ENCODE measurements at regions not wholly inside any gene's neighbourhood (a gene's known extent, or its start where the extent isn't known, plus 50 kb on each side); places are given as distances from the start of the nearest gene placed in this dataset.

DNA sequence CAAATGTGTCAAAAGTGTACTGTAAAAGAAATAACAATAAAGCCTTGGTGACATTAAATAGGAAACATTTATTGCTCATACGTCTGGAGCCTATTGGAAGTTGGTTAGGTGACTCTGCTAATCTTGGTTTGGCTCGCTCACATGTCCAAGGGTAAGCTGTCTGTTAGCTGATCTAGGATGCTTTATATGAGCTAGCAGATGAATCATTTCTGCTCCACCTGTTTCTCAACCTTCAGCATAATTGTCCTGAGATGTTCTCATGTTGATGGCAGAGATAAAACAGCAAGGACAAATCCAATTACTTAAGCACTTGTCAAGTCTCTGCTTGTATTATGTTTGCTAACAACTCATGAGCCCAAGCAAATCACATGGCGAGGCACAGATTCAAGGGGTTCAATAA, 56.0 kb upstream of the CD53 start:
- TF ChIP-seq, protein P1, sequence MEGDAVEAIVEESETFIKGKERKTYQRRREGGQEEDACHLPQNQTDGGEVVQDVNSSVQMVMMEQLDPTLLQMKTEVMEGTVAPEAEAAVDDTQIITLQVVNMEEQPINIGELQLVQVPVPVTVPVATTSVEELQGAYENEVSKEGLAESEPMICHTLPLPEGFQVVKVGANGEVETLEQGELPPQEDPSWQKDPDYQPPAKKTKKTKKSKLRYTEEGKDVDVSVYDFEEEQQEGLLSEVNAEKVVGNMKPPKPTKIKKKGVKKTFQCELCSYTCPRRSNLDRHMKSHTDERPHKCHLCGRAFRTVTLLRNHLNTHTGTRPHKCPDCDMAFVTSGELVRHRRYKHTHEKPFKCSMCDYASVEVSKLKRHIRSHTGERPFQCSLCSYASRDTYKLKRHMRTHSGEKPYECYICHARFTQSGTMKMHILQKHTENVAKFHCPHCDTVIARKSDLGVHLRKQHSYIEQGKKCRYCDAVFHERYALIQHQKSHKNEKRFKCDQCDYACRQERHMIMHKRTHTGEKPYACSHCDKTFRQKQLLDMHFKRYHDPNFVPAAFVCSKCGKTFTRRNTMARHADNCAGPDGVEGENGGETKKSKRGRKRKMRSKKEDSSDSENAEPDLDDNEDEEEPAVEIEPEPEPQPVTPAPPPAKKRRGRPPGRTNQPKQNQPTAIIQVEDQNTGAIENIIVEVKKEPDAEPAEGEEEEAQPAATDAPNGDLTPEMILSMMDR (IDR thresholded peaks at IDR 0.05; ENCODE audit: partially characterized antibody, unreplicated experiment): no peak
- H3K4me1 Mint-ChIP-seq (ENCODE audit: low read depth, unreplicated experiment): no peaks in the 10 kb centered on the region
- H3K4me3 Mint-ChIP-seq (ENCODE audit: unreplicated experiment): no peak overlapping the region
- peaks cover 9% of the 10 kb centered on the region for H3K36me3 Mint-ChIP-seq (ENCODE audit: unreplicated experiment)
- H3K27ac Mint-ChIP-seq (ENCODE audit: unreplicated experiment): no peak overlapping the region
- H3K27me3 Mint-ChIP-seq (ENCODE audit: unreplicated experiment): no peaks in the 10 kb centered on the region
- H3K9me3 Mint-ChIP-seq (ENCODE audit: unreplicated experiment): no peaks in the 10 kb centered on the region
- DNase-seq: no peak

DNA sequence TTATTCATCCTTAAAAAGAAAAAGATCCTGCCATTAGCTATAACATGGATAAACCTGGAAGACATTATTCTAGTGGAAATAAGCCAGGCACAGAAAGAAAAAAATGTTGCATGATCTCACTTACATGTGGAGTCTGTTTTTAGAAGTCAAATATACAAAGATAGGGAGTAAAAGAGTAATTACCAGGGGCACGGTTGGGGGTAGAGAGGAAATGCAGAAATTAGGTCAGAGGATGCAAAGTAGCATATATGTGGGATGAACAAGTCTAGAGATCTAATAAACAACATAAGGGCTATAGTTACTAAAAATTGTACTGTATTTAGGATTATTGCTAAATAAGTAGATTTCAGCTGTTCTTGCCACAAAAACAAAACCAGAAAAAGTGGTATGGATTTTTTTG, 61.4 kb upstream of the CD53 start:
- peaks cover 4% of the 10 kb centered on the region for H3K36me3 Mint-ChIP-seq (ENCODE audit: unreplicated experiment)
- no peak overlapping the region for H3K4me3 Mint-ChIP-seq (ENCODE audit: unreplicated experiment)

DNA sequence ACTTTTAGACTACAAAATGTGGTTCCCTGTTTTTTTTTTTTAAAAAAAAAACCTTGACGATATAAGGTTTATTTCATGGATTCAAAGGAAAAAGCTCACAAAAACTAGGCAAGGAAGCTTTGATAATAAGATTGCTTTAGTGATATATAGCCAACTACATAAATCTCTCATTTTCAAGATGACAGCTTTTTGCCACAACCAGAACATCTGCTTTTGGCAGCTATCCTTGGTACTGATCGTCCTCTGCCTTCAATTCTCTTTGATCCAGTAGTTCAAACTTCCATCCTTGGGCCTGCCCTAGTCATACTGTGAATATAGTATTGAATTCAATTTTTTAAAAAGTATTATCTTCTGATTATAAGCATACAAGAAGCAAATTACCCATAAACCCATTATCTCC, 72.9 kb upstream of the CD53 start:
- no peak overlapping the region for H3K4me3 Mint-ChIP-seq (ENCODE audit: unreplicated experiment)

More for the DNA sequence above, 61.4 kb upstream of the CD53 start:
- H3K4me1 Mint-ChIP-seq (ENCODE audit: low read depth, unreplicated experiment): no peaks in the 10 kb centered on the region
- peaks cover 2% of the 10 kb centered on the region for H3K27me3 Mint-ChIP-seq (ENCODE audit: unreplicated experiment)
- no peak for DNase-seq
- TF ChIP-seq, protein P1 (IDR thresholded peaks at IDR 0.05; ENCODE audit: partially characterized antibody, unreplicated experiment): no peak
- no peaks in the 10 kb centered on the region for H3K9me3 Mint-ChIP-seq (ENCODE audit: unreplicated experiment)
- H3K27ac Mint-ChIP-seq (ENCODE audit: unreplicated experiment): no peak overlapping the region

DNA sequence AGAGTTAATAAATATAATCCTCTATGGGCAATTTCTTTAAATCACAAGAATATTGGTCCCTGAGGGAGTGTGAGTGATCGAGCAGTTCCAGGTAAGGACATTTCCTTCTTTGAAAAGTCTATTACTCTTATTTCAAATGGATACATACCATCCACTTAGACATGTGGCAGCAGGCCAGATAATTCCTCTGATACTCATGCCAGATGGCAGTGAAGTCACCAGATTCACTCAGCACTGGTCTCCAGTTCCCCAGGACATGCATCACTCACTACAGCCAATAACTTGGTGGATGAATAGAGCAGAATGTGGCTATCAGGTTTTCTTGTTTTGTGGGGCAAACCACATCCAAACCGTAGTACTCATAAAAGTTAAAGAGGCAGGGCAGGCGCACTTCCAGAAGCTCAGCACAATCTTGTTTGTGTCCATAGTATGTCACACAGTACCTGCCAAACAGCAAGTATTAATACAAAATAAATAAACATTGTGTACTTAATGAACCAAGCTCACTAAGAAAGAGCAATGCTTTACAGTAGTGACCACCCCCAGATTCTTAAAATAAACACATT, 74.2 kb upstream of the CD53 start:
- H3K36me3 Mint-ChIP-seq (ENCODE audit: unreplicated experiment): peaks cover 4% of the 10 kb centered on the region
- peak; percentile 35 for DNase-seq
- TF ChIP-seq, protein P1 (IDR thresholded peaks at IDR 0.05; ENCODE audit: partially characterized antibody, unreplicated experiment): no peak
- H3K9me3 Mint-ChIP-seq (ENCODE audit: unreplicated experiment): peaks cover 12% of the 10 kb centered on the region
- H3K27me3 Mint-ChIP-seq (ENCODE audit: unreplicated experiment): peaks cover 4% of the 10 kb centered on the region
- H3K4me3 Mint-ChIP-seq (ENCODE audit: unreplicated experiment): peak overlapping the region; percentile 66
- peak overlapping the region; percentile 95 for H3K27ac Mint-ChIP-seq (ENCODE audit: unreplicated experiment)
- peaks cover 44% of the 10 kb centered on the region for H3K4me1 Mint-ChIP-seq (ENCODE audit: low read depth, unreplicated experiment)

More for the DNA sequence above, 72.9 kb upstream of the CD53 start:
- H3K27me3 Mint-ChIP-seq (ENCODE audit: unreplicated experiment): peaks cover 4% of the 10 kb centered on the region
- TF ChIP-seq, protein P1 (IDR thresholded peaks at IDR 0.05; ENCODE audit: partially characterized antibody, unreplicated experiment): no peak
- H3K36me3 Mint-ChIP-seq (ENCODE audit: unreplicated experiment): peaks cover 4% of the 10 kb centered on the region
- H3K27ac Mint-ChIP-seq (ENCODE audit: unreplicated experiment): peak overlapping the region; percentile 91
- peaks cover 10% of the 10 kb centered on the region for H3K9me3 Mint-ChIP-seq (ENCODE audit: unreplicated experiment)
- no peak for DNase-seq
- peaks cover 44% of the 10 kb centered on the region for H3K4me1 Mint-ChIP-seq (ENCODE audit: low read depth, unreplicated experiment)

DNA sequence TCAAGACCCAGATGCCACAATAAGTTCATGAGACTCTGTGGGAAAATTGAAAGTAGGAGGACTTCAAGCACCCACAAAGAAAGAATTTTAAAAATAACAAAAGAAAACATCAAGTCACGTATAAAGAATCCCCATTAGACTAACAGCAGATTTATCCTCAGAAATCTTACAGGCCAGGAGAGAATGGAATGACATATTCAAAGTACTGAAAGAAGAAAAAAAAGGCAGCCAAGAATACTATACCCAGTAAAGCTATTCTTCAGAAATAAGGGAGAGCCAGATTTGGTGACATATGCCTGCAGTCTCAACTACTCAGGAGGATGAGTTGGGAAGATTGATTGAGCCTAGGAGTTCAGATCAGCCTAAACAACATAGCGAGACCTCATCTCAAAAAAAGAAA, 84.3 kb upstream of the CD53 start:
- peaks cover 2% of the 10 kb centered on the region for H3K9me3 Mint-ChIP-seq (ENCODE audit: unreplicated experiment)
- peaks cover 19% of the 10 kb centered on the region for H3K36me3 Mint-ChIP-seq (ENCODE audit: unreplicated experiment)
- H3K4me1 Mint-ChIP-seq (ENCODE audit: low read depth, unreplicated experiment): no peaks in the 10 kb centered on the region
- peaks cover 4% of the 10 kb centered on the region for H3K27me3 Mint-ChIP-seq (ENCODE audit: unreplicated experiment)
- no peak overlapping the region for H3K4me3 Mint-ChIP-seq (ENCODE audit: unreplicated experiment)
- TF ChIP-seq, protein P1 (IDR thresholded peaks at IDR 0.05; ENCODE audit: partially characterized antibody, unreplicated experiment): no peak
- H3K27ac Mint-ChIP-seq (ENCODE audit: unreplicated experiment): no peak overlapping the region
- no peak for DNase-seq
